GM18505 (cell line): ENCODE measurements at regions not wholly inside any gene's neighbourhood (a gene's known extent, or its start where the extent isn't known, plus 50 kb on each side); places are given as distances from the start of the nearest gene placed in this dataset.

Source experiments
- ATAC-seq: cut with Tn5 transposase; IDR thresholded peaks from one replicate; pipeline ENCODE4 v1.9.1; 2021; ENCODE audit not compliant: unreplicated experiment
- POLR2A ChIP-seq: IDR thresholded peaks from 4 replicates; pipeline ENCODE4 v1.6.1; 2011; ENCODE audit warnings: borderline replicate concordance; ENCODE audit not compliant: insufficient read depth, insufficient read length; ENCODE audit errors: extremely low read depth

DNA sequence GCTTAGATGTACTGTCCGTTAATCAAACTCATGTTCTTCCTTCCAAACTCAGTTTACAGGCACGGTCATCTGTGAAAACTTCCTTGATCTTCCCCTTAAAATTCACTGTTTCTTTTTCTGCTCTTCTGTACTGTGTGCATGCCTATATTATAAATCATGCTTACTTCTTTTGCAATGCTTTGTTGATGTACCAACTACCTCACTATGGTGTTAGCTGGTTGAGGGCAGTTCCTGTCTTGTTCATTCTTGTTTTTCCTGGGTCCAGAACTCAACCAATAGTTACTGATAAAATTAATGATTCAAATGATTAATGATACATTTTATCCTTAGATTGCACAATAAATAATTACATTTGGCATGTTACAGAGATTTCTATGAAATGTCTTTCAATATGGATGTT lies 163.8 kb downstream of the CHRM3 start:
- TF ChIP-seq POLR2A, result no peak
- no peak for ATAC-seq

DNA sequence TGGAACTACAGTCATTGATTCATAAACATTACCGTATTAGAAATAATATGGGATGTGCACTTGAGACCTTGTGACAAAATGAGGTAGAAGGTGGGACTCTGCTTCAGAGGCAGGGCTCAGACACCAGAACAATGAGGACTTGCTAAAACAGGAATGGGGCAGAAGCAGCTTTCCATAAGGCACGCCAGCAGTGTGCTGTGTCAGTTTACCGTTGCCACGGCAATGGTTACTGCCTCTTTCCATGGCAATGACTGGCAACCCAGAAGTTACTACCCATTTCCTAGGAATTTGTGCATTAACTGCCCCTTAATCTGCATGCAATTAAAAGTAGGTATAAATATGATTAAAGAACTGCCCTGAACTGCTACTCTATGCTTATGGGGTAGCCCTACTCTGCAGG lies 169.0 kb downstream of the CHRM3 start:
- no peak for TF ChIP-seq POLR2A
- no peak for ATAC-seq

DNA sequence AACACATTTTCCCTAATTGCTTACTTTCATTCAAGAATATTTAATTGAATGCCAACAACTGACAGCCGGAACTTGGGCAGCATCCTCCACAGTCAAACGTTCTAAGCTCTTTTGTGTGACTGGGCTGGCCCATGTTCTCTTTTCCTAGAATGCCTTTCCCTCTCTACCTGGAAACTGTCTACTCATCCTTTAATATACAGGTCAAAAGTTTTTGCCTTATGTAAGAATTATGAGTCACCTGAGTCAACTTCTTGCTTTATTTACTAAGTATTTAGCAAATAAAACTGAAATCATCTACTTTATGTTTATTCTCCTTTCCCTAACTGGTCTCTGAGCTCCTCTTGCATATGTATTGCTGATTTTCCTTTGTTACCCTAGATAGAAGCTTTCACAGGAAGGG lies 172.2 kb downstream of the CHRM3 start:
- ATAC-seq, result no peak

DNA sequence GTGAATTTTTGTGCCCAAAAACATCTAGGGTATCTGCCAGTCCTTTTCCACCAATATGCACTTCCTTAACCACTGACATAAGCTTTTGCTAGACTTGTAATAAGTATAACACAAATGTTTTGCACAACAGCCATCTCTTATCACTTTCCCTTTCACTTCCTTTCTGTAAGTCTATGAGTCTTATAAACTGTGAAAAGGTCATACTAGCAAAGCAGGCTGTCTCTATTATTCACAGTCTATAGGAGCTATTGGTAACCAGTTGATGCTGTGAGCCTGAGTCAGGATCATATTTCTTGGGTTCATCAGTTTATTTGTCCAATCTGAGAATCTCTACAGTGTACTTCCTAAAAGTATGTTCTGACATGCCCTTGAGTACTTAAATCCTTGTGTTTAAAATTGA lies 172.6 kb downstream of the CHRM3 start:
- ATAC-seq, result no peak
- TF ChIP-seq POLR2A, result no peak

More for the DNA sequence above, 172.2 kb downstream of the CHRM3 start:
- no peak for TF ChIP-seq POLR2A

DNA sequence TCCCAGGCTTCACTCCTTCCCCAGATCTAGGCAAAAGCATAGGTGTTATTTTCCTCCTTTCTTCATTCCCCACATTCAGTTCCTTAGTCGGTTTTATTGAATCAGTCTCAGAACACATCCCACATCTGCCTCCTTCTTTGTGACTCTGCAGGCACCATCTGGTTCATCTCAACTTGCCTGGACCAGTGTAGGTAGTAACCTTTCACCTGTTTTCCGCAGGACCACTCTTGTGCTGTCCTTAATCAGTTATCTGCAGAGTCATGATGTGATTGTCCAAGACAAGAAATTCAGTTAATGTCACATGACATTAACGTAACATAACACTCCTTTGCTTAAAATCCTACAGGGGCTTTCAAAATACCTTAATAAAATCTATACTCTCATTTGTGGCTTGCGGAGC lies 174.6 kb downstream of the CHRM3 start:
- no peak for TF ChIP-seq POLR2A
- no peak for ATAC-seq

DNA sequence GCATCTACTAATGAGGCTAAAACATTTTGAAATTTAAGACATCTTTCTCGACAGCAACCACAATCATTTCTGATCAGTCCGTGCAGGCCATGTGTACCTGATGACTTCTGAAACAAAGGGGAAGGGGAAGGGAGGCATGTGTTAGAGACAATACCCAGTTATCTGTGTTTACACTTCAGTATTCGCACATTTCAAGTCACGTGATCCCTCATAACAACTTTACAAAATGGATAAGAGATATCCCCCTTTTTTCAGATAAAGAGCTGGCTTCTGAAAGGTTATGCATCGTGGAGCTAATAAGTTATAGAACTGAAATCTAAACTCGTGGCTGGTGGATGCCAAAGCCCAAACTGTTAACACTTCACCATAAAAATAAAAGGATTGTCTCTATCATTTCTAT lies 175.7 kb downstream of the CHRM3 start:
- ATAC-seq, result no peak
- TF ChIP-seq POLR2A, result no peak

DNA sequence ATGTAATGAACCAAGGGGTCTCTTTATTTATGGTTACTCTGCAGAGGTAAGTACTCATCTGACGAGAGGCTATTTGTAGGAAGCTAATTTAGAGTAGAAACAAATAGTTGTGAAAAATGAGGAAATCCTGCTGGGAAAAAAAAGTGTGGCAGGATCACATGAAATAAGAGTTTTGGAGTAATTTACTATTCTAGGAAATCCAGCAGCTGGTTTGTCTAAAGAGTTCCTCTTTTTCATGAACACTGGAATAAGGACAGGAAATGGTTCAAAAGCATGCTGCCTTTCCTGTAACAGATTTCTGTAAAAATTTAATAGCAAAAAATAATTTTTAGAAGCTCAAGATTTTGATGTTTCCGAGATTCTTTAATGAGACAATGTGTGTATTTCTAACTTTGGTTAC lies 177.3 kb downstream of the CHRM3 start:
- no peak for TF ChIP-seq POLR2A
- ATAC-seq, result no peak

DNA sequence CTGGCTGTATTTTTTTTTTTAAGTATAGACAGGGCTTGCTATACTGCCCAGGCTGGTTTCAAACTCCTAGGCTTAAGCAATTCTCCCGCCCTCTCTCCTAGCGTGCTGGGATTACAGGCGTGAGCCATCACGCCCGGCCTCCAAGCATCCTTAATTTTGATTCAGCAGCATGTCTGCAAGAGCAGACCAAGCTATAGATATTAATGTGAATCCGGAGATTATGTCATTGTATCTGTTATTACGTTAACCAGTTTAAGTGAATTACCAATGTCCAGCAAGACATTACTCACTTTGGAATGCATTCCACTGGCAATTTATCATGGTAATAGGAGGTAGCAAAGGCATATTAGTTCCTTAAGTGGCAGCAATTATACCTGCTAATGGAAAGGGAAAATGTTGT lies 179.7 kb downstream of the CHRM3 start:
- no peak for ATAC-seq
- no peak for TF ChIP-seq POLR2A

DNA sequence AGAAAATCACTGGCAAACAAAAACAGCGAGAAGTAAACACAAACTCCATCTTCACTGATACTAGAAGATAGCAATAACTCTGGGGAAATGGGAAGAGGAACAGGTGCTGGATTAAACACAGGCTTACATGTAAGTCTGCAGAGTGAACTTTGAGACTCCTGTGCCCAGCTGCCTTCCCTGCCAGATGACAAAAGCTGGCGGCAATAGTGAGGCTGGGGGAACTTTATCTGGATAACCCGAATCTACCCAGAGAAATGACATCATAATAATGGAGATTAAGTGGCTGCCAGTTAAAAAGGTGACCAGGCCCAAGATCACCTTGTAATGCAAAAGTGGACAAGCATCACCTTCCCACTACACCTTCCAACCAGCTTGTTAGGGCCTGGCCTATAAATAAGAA lies 184.5 kb downstream of the CHRM3 start:
- TF ChIP-seq POLR2A, result no peak
- no peak for ATAC-seq

DNA sequence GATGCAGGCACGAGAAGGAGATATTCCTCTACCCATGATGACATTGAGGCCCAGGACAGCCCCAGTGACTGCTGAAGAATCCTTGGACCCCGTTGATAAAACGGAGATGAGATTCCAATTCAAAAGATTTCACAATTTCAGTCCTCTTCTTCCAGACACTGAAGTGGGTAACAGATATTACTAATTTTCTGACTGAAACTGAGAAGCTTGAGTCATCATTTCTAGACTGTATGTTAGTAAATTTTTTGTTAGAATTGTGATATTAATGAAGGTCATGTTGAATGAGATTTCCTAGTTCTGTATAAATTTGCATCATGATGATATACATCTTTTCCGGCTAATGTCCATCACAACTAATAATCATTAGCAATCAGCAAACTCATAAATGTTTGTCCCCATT lies 185.8 kb downstream of the CHRM3 start:
- no peak for ATAC-seq
- no peak for TF ChIP-seq POLR2A

DNA sequence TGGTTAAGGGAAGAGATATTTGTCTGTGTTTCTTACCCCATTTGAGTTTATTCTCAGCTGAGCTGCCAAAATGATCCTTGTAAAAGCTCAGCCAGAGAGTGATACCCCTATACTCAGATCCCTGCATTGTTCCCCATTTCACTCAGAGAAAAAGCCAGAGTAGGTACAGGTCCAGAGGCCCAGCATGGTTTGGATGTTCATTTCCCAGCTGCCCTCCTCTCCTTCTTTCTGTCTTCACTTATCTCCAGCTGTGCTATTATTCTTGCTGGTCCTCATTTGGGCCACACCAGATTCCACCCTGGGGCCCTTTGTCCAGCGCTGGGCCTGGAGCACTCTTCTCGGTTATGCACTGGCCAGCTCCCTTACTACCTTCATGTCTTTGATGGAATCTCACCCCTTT lies 187.7 kb downstream of the CHRM3 start:
- ATAC-seq, result no peak
- no peak for TF ChIP-seq POLR2A

DNA sequence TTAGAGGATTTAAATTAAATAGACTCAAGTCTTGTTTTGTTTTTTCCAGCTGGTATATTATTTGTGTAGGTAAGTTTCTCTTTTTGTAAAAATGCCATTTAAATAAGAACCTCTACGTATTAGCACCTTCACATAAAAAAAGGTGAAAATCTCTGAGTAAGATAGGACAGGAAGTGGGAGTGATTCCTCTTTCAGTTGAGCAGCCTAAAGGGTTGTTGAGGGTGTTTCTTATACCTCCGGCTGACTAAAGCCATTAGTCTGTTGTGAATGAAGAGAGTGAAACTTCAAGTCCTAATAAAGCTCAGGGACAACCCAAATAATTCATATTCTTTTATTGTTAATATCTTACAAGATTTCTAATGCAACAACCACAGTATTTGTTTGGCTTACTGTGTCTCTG lies 188.7 kb downstream of the CHRM3 start:
- no peak for ATAC-seq

DNA sequence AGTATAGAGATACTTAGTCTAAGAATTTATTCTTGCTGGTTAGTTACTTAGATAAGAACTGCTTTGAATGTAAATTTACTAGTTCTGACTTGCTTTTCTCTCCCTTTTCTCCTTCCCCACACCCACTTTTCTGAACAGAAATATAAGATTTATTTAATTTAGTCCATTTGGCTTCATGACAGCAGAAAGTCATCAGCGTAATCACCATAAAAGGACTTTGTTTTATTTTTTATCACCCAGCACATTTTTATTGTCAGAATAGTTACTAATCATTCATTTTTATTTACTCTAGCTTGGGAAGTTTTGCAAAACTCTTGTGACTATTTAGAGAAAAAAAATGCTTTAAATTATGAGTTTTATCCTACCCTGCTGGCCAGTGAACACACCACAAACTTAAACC lies 197.2 kb downstream of the CHRM3 start:
- no peak for ATAC-seq
- no peak for TF ChIP-seq POLR2A

More for the DNA sequence above, 188.7 kb downstream of the CHRM3 start:
- no peak for TF ChIP-seq POLR2A

DNA sequence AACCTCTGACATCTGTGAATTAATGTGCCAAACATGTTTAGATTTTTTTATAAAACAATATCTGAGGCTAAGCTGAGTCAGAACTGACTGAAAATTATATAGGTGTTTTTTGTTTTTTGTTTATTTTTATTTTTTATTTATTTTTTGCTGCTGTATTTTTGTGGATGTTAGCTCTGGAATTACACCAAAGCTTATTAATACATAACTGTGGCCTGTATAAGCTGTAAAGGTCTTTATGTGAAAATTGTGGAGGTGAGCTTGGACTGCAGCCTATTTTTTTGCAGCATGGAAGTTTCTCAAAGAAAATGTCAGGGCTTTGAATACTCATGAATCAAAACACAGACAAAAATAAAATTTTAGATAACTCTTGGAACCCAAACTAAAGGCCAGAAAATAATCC lies 199.8 kb downstream of the CHRM3 start:
- TF ChIP-seq POLR2A, result no peak

DNA sequence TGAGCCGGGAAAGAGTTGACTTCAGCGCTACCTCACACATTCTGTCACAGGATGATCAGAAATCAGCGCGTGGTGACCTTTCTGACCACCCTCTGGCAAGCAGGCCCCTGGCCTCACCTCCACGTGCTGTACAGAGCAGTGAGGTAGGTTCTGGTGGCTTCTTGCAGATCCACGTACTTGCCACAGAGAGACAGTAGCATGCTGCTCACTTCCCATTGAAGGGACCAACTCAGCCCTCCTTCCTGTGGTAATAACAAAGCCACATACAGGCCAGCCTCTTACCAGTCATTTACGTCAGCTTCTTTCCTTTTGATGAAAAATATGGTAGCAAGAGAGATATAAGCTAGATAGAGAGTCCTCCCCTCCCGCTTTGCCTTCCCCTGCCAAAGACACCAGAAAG lies 200.7 kb downstream of the CHRM3 start:
- no peak for TF ChIP-seq POLR2A
- ATAC-seq, result no peak

More for the DNA sequence above, 199.8 kb downstream of the CHRM3 start:
- ATAC-seq, result no peak
